GM19397 (cell line): ENCODE measurements at regions not wholly inside any gene's neighbourhood (a gene's known extent, or its start where the extent isn't known, plus 50 kb on each side); places are given as distances from the start of the nearest gene placed in this dataset.
"Not testable (repeated sequence)": the region's sequence is repeated elsewhere in the genome, so short reads cannot be mapped to it uniquely, and the experiment has no call there.

Experiments used
- ATAC-seq: cut with Tn5 transposase; IDR thresholded peaks from one replicate; pipeline ENCODE4 v1.9.1; 2021; ENCODE audit warnings: mild to moderate bottlenecking, moderate library complexity; ENCODE audit not compliant: unreplicated experiment

- not testable (repeated sequence) for ATAC-seq
Observed at GRCh38 chr16:21532996-21533395, 66.4 kb upstream of the METTL9 start.

DNA sequence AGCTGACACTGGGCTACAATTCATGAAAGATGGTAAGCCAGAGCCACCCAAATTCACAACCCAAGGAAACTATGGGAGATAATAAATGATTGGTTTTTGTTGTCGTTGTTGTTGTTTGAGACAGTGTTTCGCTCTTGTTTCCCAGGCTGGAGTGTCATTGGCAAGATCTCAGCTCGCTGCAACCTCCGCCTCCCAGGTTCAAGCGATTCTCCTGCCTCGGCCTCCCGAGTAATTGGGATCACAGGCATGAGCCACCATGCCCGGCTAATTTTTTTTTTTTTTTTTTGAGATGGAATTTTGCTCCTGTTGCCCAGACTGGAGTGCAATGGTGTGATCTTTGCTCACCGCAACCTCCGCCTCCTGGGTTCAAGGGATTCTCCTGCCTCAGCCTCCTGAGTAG lies 65.9 kb upstream of the METTL9 start:
- ATAC-seq = not testable (repeated sequence)

- not testable (repeated sequence) for ATAC-seq
Observed at GRCh38 chr16:21534561-21534960, 64.8 kb upstream of the METTL9 start.

DNA sequence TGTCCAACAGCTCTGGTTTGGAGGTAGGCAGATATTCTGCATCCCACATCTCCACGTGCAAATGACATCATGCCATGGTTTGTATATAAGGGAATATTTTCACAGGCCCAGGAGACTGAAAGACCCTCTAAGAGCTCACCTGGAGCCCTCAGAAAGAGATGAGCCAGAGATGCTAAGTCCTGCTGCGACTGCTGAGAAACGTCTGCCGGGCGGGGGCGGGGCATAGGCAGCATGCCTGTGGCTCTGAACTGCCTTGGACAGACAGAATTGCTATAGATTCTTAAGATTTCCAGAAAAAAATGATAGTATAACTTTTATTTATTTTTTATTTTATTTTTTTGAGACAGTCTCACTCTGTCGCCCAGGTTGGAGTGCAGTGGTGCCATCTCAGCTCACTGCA lies 64.2 kb upstream of the METTL9 start:
- not testable (repeated sequence) for ATAC-seq

GRCh38 chr16:21536740-21537139 lies 62.6 kb upstream of the METTL9 start:
- not testable (repeated sequence) for ATAC-seq

DNA sequence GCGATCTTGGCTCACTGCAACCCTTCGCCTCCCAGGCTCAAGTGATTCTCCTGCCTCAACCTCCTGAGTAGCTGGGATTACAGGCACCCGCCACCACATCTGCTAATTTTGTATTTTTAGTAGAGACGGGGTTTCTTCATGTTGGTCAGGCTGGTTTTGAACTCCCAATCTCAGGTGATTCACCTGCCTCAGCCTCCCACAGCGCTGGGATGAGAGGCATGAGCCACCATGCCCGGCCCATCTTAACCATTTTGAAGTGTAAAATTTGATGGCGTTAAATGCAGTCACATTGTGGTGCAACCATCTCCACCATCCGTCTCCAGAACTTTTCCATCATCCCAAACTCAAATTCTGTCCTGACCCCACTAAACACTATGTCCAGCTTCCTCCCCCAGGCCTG lies 61.8 kb upstream of the METTL9 start:
- not testable (repeated sequence) for ATAC-seq

- ATAC-seq = not testable (repeated sequence)
Observed at GRCh38 chr16:21539107-21539618, 60.2 kb upstream of the METTL9 start.

GRCh38 chr16:21540770-21541433 lies 58.5 kb upstream of the METTL9 start:
- peak; percentile 56 for ATAC-seq

DNA sequence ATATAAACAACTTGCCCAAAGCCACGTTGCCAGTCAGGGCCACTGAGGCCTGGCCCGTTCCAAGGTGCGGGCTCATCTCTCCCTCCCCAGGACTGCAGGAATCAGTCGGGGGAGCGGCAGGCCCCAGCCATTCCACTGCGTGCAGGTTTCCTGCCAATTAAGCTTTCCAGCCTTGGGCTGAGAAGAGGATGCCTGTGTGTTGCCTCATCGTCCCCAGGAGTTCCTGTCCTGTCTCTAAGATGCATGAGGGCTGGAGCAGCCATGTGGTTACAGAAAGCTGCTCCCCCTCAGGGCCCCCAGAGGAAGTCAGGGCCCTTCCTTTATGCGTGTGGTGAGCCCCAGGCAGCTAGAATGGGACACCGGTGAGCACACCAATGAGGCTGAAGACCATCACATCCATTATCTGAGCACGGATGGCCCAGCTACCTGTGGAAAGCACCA lies 57.7 kb upstream of the METTL9 start:
- ATAC-seq = peak; percentile 37

- ATAC-seq = not testable (repeated sequence)
Observed at GRCh38 chr16:21542075-21542474, 57.3 kb upstream of the METTL9 start.

DNA sequence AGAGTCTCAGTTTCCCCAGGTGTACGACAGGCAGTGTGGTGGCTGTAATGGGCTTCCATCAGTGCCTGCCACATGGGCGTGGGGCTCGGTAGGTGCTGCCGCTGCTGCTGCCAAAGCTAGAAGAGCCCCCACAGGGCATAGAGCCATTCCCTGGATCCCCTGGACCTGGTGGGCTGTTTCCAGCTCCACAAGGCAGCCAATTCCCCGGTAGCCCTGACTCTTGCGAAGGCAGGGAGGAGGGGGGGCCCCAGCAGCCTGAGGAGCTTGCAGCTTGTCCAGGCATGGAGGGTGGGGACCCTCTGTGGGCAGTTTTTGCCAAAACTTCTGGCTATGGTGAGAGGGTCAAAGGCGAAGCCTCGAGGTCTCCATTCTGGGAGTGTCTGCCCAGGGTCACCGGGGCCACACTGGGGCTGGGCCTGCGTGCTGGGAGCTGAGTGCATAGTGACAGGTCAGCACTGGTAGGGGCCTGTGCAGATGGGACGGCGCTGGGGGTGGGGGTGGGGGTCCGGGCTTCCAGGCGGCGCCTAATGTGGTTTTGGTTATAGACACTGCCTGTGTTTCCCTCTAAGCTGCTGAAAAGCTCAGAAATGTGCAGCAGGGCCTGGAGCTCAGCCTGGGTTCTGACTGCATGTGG lies 56.8 kb upstream of the METTL9 start:
- ATAC-seq = not testable (repeated sequence)

DNA sequence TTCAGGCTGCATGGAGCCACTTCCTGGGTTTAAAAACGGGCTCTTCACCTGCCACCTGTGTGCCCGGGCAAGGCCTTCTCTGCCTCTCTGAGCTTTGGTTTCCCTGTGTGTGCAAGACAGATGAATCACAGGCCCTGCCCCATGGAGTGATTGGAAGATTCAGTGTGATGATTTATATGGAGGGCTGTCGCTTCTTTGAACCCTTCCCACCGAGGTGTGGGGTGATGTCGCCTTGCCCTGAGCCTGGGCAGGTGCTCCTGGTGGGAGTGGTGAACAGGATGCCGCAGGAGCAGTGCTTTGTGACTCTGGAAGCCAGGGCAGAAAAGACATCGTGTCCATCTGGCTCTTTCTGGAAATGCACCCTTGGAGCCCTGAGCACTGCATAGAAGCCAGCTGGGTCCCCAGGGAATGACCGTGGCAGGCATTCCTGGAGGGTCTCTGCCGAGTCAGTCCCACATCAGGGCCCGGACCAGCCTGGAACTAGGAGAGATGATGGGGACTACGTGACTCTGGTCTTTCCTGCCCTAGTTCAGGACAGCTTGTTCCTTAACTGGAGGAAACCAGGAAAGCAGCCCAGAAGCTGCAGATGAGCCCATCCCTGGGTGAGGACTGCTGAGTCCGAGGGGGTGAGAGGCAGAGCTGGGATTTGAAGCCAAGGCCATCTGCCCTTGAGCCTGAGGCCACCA lies 56.1 kb upstream of the METTL9 start:
- ATAC-seq = not testable (repeated sequence)

- not testable (repeated sequence) for ATAC-seq
Observed at GRCh38 chr16:21545664-21546326, 53.6 kb upstream of the METTL9 start.

DNA sequence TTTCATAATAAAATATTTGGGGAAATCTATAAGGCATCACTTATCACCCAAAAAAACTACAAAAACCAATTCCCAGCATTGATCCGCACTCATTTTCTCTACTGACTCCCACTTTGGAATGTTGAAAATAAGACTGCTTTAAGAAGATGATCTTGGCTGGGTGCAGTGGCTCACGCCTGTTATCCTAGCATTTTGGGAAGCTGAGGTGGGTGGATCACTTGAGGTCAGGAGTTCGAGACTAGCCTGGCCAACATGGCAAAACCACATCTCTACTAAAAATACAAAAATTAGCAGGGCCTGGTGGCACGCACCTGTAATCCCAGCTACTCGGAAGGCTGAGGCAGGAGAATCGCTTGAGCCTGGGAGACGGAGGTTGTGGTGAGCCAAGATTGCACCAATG lies 50.0 kb upstream of the METTL9 start:
- ATAC-seq = not testable (repeated sequence)
